SH-SY5Y (cell line): ENCODE measurements at regions not wholly inside any gene's neighbourhood (a gene's known extent, or its start where the extent isn't known, plus 50 kb on each side); places are given as distances from the start of the nearest gene placed in this dataset.

Experiments
- GATA2 ChIP-seq: IDR thresholded peaks from 2 replicates; pipeline ENCODE4 v1.6.1; 2011; ENCODE audit warnings: mild to moderate bottlenecking, low read depth, low read length
- GATA3 ChIP-seq: IDR thresholded peaks from 2 replicates; pipeline ENCODE4 v1.6.1; 2011; ENCODE audit warnings: low read depth, mild to moderate bottlenecking, low read length, moderate library complexity

- TF ChIP-seq GATA2, result no peak
- no peak for TF ChIP-seq GATA3
These were observed 86.8 kb upstream of the CADPS start for GRCh38 chr3:62961874-62962556.

GRCh38 chr3:62962714-62963113 lies 87.5 kb upstream of the CADPS start:
- TF ChIP-seq GATA3 (no peak), GATA2 (no peak)

- TF ChIP-seq GATA3 (no peak), GATA2 (no peak)
These were observed 90.1 kb upstream of the CADPS start for GRCh38 chr3:62965311-62965710.

- TF ChIP-seq GATA2 (no peak), GATA3 (no peak)
These were observed 92.9 kb upstream of the CADPS start for GRCh38 chr3:62968128-62968527.

GRCh38 chr3:62970648-62971047 lies 95.4 kb upstream of the CADPS start:
- TF ChIP-seq GATA3 (no peak), GATA2 (no peak)

- no peak for TF ChIP-seq GATA2
- TF ChIP-seq GATA3, result no peak
These were observed 100.3 kb upstream of the CADPS start for GRCh38 chr3:62975566-62975965.

- no peak for TF ChIP-seq GATA2
- no peak for TF ChIP-seq GATA3
These were observed 106.7 kb upstream of the CADPS start for GRCh38 chr3:62981962-62982361.

GRCh38 chr3:62982795-62983455 lies 107.7 kb upstream of the CADPS start:
- TF ChIP-seq GATA3 (no peak), GATA2 (no peak)

- no peak for TF ChIP-seq GATA2
- no peak for TF ChIP-seq GATA3
These were observed 110.8 kb upstream of the CADPS start for GRCh38 chr3:62986061-62986460.

GRCh38 chr3:62987721-62988120 lies 112.5 kb upstream of the CADPS start:
- no peak for TF ChIP-seq GATA3
- no peak for TF ChIP-seq GATA2

GRCh38 chr3:62990704-62991413 lies 115.6 kb upstream of the CADPS start:
- TF ChIP-seq GATA2 (no peak), GATA3 (no peak)

- no peak for TF ChIP-seq GATA3
- TF ChIP-seq GATA2, result no peak
These were observed 117.3 kb upstream of the CADPS start for GRCh38 chr3:62992520-62992919.

- TF ChIP-seq GATA3 (no peak), GATA2 (no peak)
These were observed 119.9 kb upstream of the CADPS start for GRCh38 chr3:62995119-62995518.

- no peak for TF ChIP-seq GATA3
- no peak for TF ChIP-seq GATA2
These were observed 120.3 kb upstream of the CADPS start for GRCh38 chr3:62995530-62995929.

- TF ChIP-seq GATA3 (no peak), GATA2 (no peak)
These were observed 122.2 kb upstream of the CADPS start for GRCh38 chr3:62997369-62997768.

- TF ChIP-seq GATA3 (no peak), GATA2 (no peak)
These were observed 123.9 kb upstream of the CADPS start for GRCh38 chr3:62999158-62999557.
